ENCODE measurements at regions not wholly inside any gene's neighbourhood (a gene's known extent, or its start where the extent isn't known, plus 50 kb on each side); places are given as distances from the start of the nearest gene placed in this dataset.

- FAIRE-seq (no peak), ATAC-seq (no peak), DNase-seq (no peak)
- Histone ChIP-seq H3K36me3 (no peaks in the 10 kb centered on the region), H3K27ac (no peak overlapping the region), H3K27me3 (no peaks in the 10 kb centered on the region), H3K4me3 (no peak overlapping the region), H3K9me3 (no peaks in the 10 kb centered on the region), H3K4me1 (no peaks in the 10 kb centered on the region)
- 69% methylated on average over 2 of the region's 2 CpGs for WGBS, 2 donors
- intact Hi-C loops (cut with DNase I), result no loop called here
- no peak for TF ChIP-seq CTCF (IDR thresholded peaks at IDR 0.05)
Measured at GRCh38 chr11:11170352-11171084, 182.5 kb downstream of the CSNK2A3 start.

- no peak overlapping the region for H3K27ac ChIP-seq
- TF ChIP-seq CTCF (IDR thresholded peaks at IDR 0.05), result no peak
- H3K27me3 ChIP-seq, result no peaks in the 10 kb centered on the region
- H3K36me3 ChIP-seq, result no peaks in the 10 kb centered on the region
- intact Hi-C loops (cut with DNase I), result no loop called here
- H3K4me1 ChIP-seq, result no peaks in the 10 kb centered on the region
- no peaks in the 10 kb centered on the region for H3K9me3 ChIP-seq
- no peak for ATAC-seq
- WGBS, 2 donors, result 82 to 92% methylated on average over 4 of the region's 4 CpGs
- H3K4me3 ChIP-seq, result no peak overlapping the region
- DNase-seq, result no peak
- no peak for FAIRE-seq
Measured at GRCh38 chr11:11169715-11170351, 183.2 kb downstream of the CSNK2A3 start.

GRCh38 chr11:11167806-11168205, 185.2 kb downstream of the CSNK2A3 start:
- H3K4me3 ChIP-seq, result no peak overlapping the region
- intact Hi-C loops (cut with DNase I), result no loop called here
- no peaks in the 10 kb centered on the region for H3K9me3 ChIP-seq
- ATAC-seq (no peak), DNase-seq (no peak), FAIRE-seq (no peak)
- H3K36me3 ChIP-seq, result no peaks in the 10 kb centered on the region
- no peak overlapping the region for H3K27ac ChIP-seq
- H3K27me3 ChIP-seq, result no peaks in the 10 kb centered on the region
- TF ChIP-seq CTCF (IDR thresholded peaks at IDR 0.05), result no peak
- H3K4me1 ChIP-seq, result no peaks in the 10 kb centered on the region
- 62 to 82% methylated on average over 3 of the region's 3 CpGs for WGBS, 2 donors

- ATAC-seq, result no peak
- Histone ChIP-seq H3K4me3 (no peak overlapping the region), H3K9me3 (no peaks in the 10 kb centered on the region), H3K36me3 (no peaks in the 10 kb centered on the region), H3K27me3 (no peaks in the 10 kb centered on the region), H3K4me1 (no peaks in the 10 kb centered on the region), H3K27ac (no peak overlapping the region)
- intact Hi-C loops (cut with DNase I), result no loop called here
- no peak for TF ChIP-seq CTCF (IDR thresholded peaks at IDR 0.05)
- no peak for FAIRE-seq
- no peak for DNase-seq
- WGBS, 2 donors, result 33 to 44% methylated on average over 1 of the region's 1 CpG
Measured at GRCh38 chr11:11164334-11164690, 188.7 kb downstream of the CSNK2A3 start.

- Histone ChIP-seq H3K4me3 (no peak overlapping the region), H3K36me3 (no peaks in the 10 kb centered on the region), H3K27me3 (no peaks in the 10 kb centered on the region), H3K4me1 (no peaks in the 10 kb centered on the region), H3K9me3 (no peaks in the 10 kb centered on the region), H3K27ac (no peak overlapping the region)
- ATAC-seq (no peak), FAIRE-seq (no peak), DNase-seq (no peak)
- intact Hi-C loops (cut with DNase I), result no loop called here
- 73 to 76% methylated on average over 4 of the region's 4 CpGs for WGBS, 2 donors
- TF ChIP-seq CTCF (IDR thresholded peaks at IDR 0.05), result no peak
Measured at GRCh38 chr11:11163669-11164333, 189.2 kb downstream of the CSNK2A3 start.
